ENCODE measurements at regions not wholly inside any gene's neighbourhood (a gene's known extent, or its start where the extent isn't known, plus 50 kb on each side); places are given as distances from the start of the nearest gene placed in this dataset.
A peak's percentile ranks its signal among the peaks of the same experiment; 100 is the strongest.

DNA sequence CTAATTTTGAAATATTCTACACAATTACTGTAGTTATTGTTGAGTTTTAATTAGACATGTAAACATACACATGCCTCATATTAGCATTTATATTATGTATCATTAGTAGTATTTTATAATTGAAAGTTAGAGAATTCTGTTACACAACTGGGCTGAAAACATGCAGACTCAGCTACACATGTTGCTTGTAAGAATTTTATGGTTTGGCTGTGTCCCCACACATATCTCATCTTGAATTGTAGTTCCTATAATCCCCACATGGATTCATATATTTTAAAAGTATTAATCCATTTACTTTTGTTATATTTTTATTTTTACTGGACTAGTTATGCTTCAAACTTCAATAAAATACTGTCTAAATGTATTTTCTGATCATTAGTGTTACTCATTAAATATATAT lies 2075.3 kb upstream of the C9orf72 start:
- Histone ChIP-seq H3K4ac (ENCODE audit: low read depth in 1 of 2, low read length in 2 of 2) (no peak overlapping the region), H4K8ac (ENCODE audit: low read length) (no peak overlapping the region), H2AK5ac (ENCODE audit: low read length, severe bottlenecking) (no peak overlapping the region), H3K9me3 (ENCODE audit: control insufficient read depth, low read length) (no peaks in the 10 kb centered on the region), H2BK120ac (ENCODE audit: low read depth, low read length) (no peak overlapping the region), H3K9ac (ENCODE audit: low read length) (no peak overlapping the region), H3K14ac (ENCODE audit: low read length in 2 of 2) (no peak overlapping the region), H2BK12ac (ENCODE audit: low read length in 2 of 2) (no peak overlapping the region), H3K27ac (ENCODE audit: low read length, poor library complexity, severe bottlenecking) (no peak overlapping the region), H4K91ac (ENCODE audit: low read length) (no peak overlapping the region), H3K18ac (ENCODE audit: low read depth in 1 of 2, low read length in 2 of 2) (no peak overlapping the region), H3K36me3 (ENCODE audit: control insufficient read depth in 1 of 2, insufficient read depth in 2 of 2, low read depth in 1 of 2, low read length in 2 of 2) (no peaks in the 10 kb centered on the region), H2BK15ac (ENCODE audit: low read depth, poor library complexity, severe bottlenecking) (no peak overlapping the region), H3K27me3 (ENCODE audit: control insufficient read depth in 1 of 2, insufficient read depth in 1 of 2, low read length in 2 of 2) (no peaks in the 10 kb centered on the region), H2BK5ac (ENCODE audit: low read depth, low read length, poor library complexity, severe bottlenecking) (no peak overlapping the region), H3K79me1 (replicated peaks; ENCODE audit: low read length, poor library complexity, severe bottlenecking) (no peaks in the 10 kb centered on the region), H3K4me2 (ENCODE audit: low read length, poor library complexity, severe bottlenecking) (no peak overlapping the region), H3K23ac (ENCODE audit: low read length in 2 of 2) (no peak overlapping the region), H3K4me1 (ENCODE audit: control insufficient read depth, insufficient read depth, low read depth, low read length) (no peaks in the 10 kb centered on the region), H3K4me3 (ENCODE audit: insufficient read depth in 1 of 2, low read depth in 1 of 2, low read length in 2 of 2) (no peak overlapping the region), H2AFZ (ENCODE audit: low read depth, low read length) (no peak overlapping the region)
- no peak for DNase-seq

DNA sequence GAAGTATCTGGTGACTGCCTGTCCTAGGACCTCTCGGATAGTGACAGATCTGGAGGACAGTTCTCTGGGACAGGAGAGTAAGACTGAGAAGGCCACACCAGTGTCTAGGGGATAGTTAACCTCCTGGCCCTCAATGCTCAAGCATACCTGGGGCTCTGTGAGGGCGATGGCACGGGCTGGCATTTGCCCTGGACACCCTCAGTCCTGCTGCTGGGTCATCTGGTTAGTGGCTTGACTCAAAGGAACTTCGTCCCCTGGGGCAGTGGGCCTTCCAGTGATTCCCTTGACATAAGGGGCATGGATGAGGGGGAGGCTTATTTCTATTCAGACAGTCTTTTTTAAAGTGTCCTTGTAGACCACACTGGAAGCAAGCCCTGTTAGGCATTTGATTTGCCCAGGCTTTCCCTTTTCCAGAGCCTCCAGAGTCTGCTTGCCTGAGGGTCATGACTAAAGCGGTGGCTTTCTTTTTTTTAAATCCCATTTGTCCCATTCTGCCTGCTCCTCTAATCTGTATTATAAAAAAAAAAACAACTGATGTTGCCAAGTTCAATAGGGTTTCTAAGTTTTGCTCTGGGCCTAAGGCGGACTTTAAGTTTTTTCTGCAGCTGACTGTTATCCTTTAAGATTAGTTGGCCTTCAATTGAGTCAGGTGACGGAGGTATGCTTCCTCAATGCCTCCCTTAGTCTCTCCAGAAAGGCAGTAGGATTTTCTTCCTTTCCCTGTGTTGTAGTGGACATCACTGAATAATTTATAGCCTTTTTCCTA lies 2083.5 kb upstream of the C9orf72 start:
- H3K4me3 ChIP-seq (ENCODE audit: insufficient read depth in 1 of 2, low read depth in 1 of 2, low read length in 2 of 2) = no peak overlapping the region
- no peak overlapping the region for H2BK120ac ChIP-seq (ENCODE audit: low read depth, low read length)
- H2AK5ac ChIP-seq (ENCODE audit: low read length, severe bottlenecking) = no peak overlapping the region
- H3K4ac ChIP-seq (ENCODE audit: low read depth in 1 of 2, low read length in 2 of 2) = no peak overlapping the region
- no peak overlapping the region for H2AFZ ChIP-seq (ENCODE audit: low read depth, low read length)
- no peaks in the 10 kb centered on the region for H3K79me1 ChIP-seq (replicated peaks; ENCODE audit: low read length, poor library complexity, severe bottlenecking)
- peak overlapping the region; percentile 41 for H4K8ac ChIP-seq (ENCODE audit: low read length)
- no peak for DNase-seq
- no peak overlapping the region for H3K27ac ChIP-seq (ENCODE audit: low read length, poor library complexity, severe bottlenecking)
- no peak overlapping the region for H2BK12ac ChIP-seq (ENCODE audit: low read length in 2 of 2)
- no peak overlapping the region for H3K18ac ChIP-seq (ENCODE audit: low read depth in 1 of 2, low read length in 2 of 2)
- no peak overlapping the region for H4K91ac ChIP-seq (ENCODE audit: low read length)
- H3K23ac ChIP-seq (ENCODE audit: low read length in 2 of 2) = no peak overlapping the region
- no peak overlapping the region for H2BK15ac ChIP-seq (ENCODE audit: low read depth, poor library complexity, severe bottlenecking)
- H3K4me2 ChIP-seq (ENCODE audit: low read length, poor library complexity, severe bottlenecking) = no peak overlapping the region
- no peak overlapping the region for H3K9ac ChIP-seq (ENCODE audit: low read length)
- no peaks in the 10 kb centered on the region for H3K36me3 ChIP-seq (ENCODE audit: control insufficient read depth in 1 of 2, insufficient read depth in 2 of 2, low read depth in 1 of 2, low read length in 2 of 2)
- H2BK5ac ChIP-seq (ENCODE audit: low read depth, low read length, poor library complexity, severe bottlenecking) = no peak overlapping the region
- H3K9me3 ChIP-seq (ENCODE audit: control insufficient read depth, low read length) = no peaks in the 10 kb centered on the region
- no peaks in the 10 kb centered on the region for H3K27me3 ChIP-seq (ENCODE audit: control insufficient read depth in 1 of 2, insufficient read depth in 1 of 2, low read length in 2 of 2)
- no peak overlapping the region for H3K14ac ChIP-seq (ENCODE audit: low read length in 2 of 2)
- H3K4me1 ChIP-seq (ENCODE audit: control insufficient read depth, insufficient read depth, low read depth, low read length) = no peaks in the 10 kb centered on the region
- whole genome bisulfite sequencing = 88% methylated on average over 6 of the region's 7 CpGs

DNA sequence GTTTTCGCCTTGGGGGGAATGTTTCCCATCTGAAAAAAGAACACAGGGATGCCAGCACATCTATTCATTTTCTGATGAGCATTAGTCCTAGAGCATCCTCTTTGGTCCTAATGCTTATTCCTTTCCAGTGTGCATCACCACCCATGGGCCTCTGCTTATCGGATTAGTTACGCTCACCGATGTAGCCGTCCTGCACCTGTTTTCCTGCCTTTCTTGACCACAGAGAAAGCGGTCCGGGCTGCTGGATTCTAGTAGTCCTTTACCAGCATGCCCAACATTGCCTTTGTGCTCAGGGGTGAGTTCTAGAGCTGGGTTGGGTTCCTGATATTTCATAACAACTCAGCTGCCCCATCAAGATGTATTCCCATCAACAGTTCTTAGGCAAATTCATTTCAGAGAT lies 2084.5 kb upstream of the C9orf72 start:
- H3K79me1 ChIP-seq (replicated peaks; ENCODE audit: low read length, poor library complexity, severe bottlenecking) = no peaks in the 10 kb centered on the region
- no peak overlapping the region for H3K9ac ChIP-seq (ENCODE audit: low read length)
- no peak overlapping the region for H2AK5ac ChIP-seq (ENCODE audit: low read length, severe bottlenecking)
- H3K36me3 ChIP-seq (ENCODE audit: control insufficient read depth in 1 of 2, insufficient read depth in 2 of 2, low read depth in 1 of 2, low read length in 2 of 2) = no peaks in the 10 kb centered on the region
- H3K27me3 ChIP-seq (ENCODE audit: control insufficient read depth in 1 of 2, insufficient read depth in 1 of 2, low read length in 2 of 2) = no peaks in the 10 kb centered on the region
- no peak overlapping the region for H4K91ac ChIP-seq (ENCODE audit: low read length)
- H3K4ac ChIP-seq (ENCODE audit: low read depth in 1 of 2, low read length in 2 of 2) = no peak overlapping the region
- no peaks in the 10 kb centered on the region for H3K4me1 ChIP-seq (ENCODE audit: control insufficient read depth, insufficient read depth, low read depth, low read length)
- H3K9me3 ChIP-seq (ENCODE audit: control insufficient read depth, low read length) = no peaks in the 10 kb centered on the region
- no peak overlapping the region for H3K4me3 ChIP-seq (ENCODE audit: insufficient read depth in 1 of 2, low read depth in 1 of 2, low read length in 2 of 2)
- no peak overlapping the region for H4K8ac ChIP-seq (ENCODE audit: low read length)
- DNase-seq = no peak
- no peak overlapping the region for H2BK120ac ChIP-seq (ENCODE audit: low read depth, low read length)
- no peak overlapping the region for H3K4me2 ChIP-seq (ENCODE audit: low read length, poor library complexity, severe bottlenecking)
- no peak overlapping the region for H3K27ac ChIP-seq (ENCODE audit: low read length, poor library complexity, severe bottlenecking)
- no peak overlapping the region for H2AFZ ChIP-seq (ENCODE audit: low read depth, low read length)
- H3K23ac ChIP-seq (ENCODE audit: low read length in 2 of 2) = no peak overlapping the region
- no peak overlapping the region for H2BK15ac ChIP-seq (ENCODE audit: low read depth, poor library complexity, severe bottlenecking)
- no peak overlapping the region for H2BK5ac ChIP-seq (ENCODE audit: low read depth, low read length, poor library complexity, severe bottlenecking)
- no peak overlapping the region for H2BK12ac ChIP-seq (ENCODE audit: low read length in 2 of 2)
- 100% methylated on average over 7 of the region's 7 CpGs for WGBS
- H3K18ac ChIP-seq (ENCODE audit: low read depth in 1 of 2, low read length in 2 of 2) = no peak overlapping the region
- H3K14ac ChIP-seq (ENCODE audit: low read length in 2 of 2) = no peak overlapping the region

DNA sequence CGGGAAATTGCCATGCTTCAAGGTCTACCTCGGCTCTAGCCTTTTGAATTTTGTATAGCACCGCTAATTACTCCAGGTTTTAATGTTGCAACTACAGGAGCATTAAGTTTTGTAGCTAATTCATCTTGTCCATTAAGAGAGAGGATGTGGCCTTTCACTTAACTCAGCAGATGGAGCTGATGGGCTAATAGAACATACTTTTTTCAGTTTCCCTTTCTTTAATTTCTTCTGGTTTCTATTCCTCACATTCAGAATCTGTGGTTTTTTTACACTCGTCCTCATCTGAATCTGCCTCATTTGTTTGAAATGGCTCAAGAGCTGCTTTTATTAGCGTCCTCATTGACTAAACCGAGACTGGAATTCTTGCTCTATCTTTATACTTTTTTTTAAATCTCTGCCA lies 2085.7 kb upstream of the C9orf72 start:
- no peak for DNase-seq
- H4K91ac ChIP-seq (ENCODE audit: low read length) = no peak overlapping the region
- no peak overlapping the region for H3K27ac ChIP-seq (ENCODE audit: low read length, poor library complexity, severe bottlenecking)
- H2BK15ac ChIP-seq (ENCODE audit: low read depth, poor library complexity, severe bottlenecking) = no peak overlapping the region
- H3K4ac ChIP-seq (ENCODE audit: low read depth in 1 of 2, low read length in 2 of 2) = no peak overlapping the region
- no peak overlapping the region for H2BK120ac ChIP-seq (ENCODE audit: low read depth, low read length)
- WGBS = 95% methylated on average over 5 of the region's 6 CpGs
- H3K9me3 ChIP-seq (ENCODE audit: control insufficient read depth, low read length) = no peaks in the 10 kb centered on the region
- H3K4me2 ChIP-seq (ENCODE audit: low read length, poor library complexity, severe bottlenecking) = no peak overlapping the region
- no peaks in the 10 kb centered on the region for H3K79me1 ChIP-seq (replicated peaks; ENCODE audit: low read length, poor library complexity, severe bottlenecking)
- H2AK5ac ChIP-seq (ENCODE audit: low read length, severe bottlenecking) = no peak overlapping the region
- H3K14ac ChIP-seq (ENCODE audit: low read length in 2 of 2) = no peak overlapping the region
- H3K4me3 ChIP-seq (ENCODE audit: insufficient read depth in 1 of 2, low read depth in 1 of 2, low read length in 2 of 2) = no peak overlapping the region
- H3K18ac ChIP-seq (ENCODE audit: low read depth in 1 of 2, low read length in 2 of 2) = no peak overlapping the region
- H3K36me3 ChIP-seq (ENCODE audit: control insufficient read depth in 1 of 2, insufficient read depth in 2 of 2, low read depth in 1 of 2, low read length in 2 of 2) = no peaks in the 10 kb centered on the region
- H3K27me3 ChIP-seq (ENCODE audit: control insufficient read depth in 1 of 2, insufficient read depth in 1 of 2, low read length in 2 of 2) = no peaks in the 10 kb centered on the region
- no peak overlapping the region for H2AFZ ChIP-seq (ENCODE audit: low read depth, low read length)
- no peak overlapping the region for H2BK12ac ChIP-seq (ENCODE audit: low read length in 2 of 2)
- H3K9ac ChIP-seq (ENCODE audit: low read length) = no peak overlapping the region
- no peak overlapping the region for H2BK5ac ChIP-seq (ENCODE audit: low read depth, low read length, poor library complexity, severe bottlenecking)
- H3K4me1 ChIP-seq (ENCODE audit: control insufficient read depth, insufficient read depth, low read depth, low read length) = no peaks in the 10 kb centered on the region
- H3K23ac ChIP-seq (ENCODE audit: low read length in 2 of 2) = no peak overlapping the region
- H4K8ac ChIP-seq (ENCODE audit: low read length) = no peak overlapping the region
